MV-4-11 (cell line): ENCODE measurements at regions not wholly inside any gene's neighbourhood (a gene's known extent, or its start where the extent isn't known, plus 50 kb on each side); places are given as distances from the start of the nearest gene placed in this dataset.

Source experiments
- DNase-seq: peaks from one replicate; lab custom pipeline; 2025; lab: John Stamatoyannopoulos, UW

DNA sequence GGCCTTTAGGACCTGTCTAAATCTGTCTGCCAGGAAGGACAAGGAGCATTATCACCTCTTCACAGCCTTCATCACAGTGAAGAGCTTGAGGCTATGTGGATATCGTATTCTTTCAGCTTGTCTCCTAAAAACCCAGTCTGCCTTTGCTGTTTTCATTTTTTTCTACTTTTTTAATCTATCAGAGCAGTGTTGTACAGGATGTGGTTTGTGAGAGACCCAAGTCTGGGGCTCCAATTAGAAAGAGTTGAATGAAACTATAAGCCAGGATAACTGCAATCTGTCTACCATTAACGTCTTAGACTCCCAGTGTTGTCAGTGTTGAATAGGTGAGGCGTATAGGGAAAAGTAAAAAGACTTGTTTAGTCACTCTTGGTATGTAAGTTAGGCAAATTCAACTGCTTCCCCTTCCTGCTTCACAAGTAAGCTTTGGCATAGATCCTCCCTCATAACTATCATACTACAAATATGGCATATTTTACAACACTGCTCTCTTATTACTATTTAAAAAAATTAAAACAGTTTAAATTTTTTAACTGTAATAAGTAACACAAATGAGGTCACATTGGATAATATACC, 1225.8 kb upstream of the PRMT6 start:
- no peak for DNase-seq

DNA sequence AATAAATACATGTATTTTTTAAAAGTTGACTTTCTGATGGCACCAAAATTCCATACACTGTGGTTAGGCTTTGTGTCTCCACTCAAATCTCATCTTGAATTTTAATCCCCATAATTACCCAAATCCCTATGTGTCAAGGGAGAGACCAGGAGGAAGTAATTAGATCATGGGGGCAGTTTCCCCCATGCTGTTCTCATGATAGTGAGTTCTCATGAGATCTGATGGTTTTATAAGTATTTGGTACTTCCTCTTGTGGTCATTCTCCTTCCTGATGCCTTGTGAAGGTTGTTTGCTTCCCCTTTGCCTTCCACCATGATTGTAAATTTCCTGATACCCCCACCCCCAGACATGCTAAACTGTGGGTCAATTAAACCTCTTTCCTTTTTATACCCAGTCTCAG, 1218.4 kb upstream of the PRMT6 start:
- peak; percentile 20 for DNase-seq

DNA sequence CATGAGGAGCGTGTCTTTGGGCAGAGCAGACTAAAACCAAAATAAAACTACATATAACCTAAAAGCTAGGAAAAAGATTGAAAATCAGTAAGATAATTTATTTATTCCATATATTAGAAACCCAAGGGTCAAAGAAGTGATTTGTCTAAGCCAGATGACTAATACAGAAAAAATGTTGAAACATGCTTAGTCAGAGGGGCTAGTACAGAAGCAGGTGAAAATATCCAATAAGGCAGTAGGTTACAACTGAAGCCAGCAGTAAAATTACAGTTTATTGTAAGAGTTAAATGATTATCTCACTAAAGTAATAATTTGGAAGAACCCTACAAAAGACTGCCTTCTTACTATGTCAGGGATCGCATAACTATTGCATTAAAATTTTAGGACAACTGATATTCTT, 1190.9 kb upstream of the PRMT6 start:
- DNase-seq: no peak

DNA sequence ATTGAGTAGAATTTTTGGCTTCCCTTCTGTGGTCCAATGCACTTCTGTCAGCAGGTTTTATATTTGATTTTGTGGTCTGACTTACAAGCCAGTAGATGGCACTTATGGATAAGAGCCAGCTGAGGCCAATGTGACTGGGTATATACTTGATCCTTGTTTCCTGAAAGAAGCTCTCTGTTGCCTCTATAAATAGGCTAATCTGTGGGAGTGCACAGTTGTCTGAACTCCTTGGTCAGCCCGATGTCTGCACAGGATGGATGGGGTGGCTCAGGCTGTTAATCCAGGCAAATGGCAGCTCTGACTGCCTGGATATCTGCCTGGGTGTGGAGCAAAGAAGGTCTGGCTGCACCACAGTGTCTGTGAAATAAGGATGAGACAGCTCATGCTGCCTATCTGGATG, 1183.7 kb upstream of the PRMT6 start:
- DNase-seq: no peak

DNA sequence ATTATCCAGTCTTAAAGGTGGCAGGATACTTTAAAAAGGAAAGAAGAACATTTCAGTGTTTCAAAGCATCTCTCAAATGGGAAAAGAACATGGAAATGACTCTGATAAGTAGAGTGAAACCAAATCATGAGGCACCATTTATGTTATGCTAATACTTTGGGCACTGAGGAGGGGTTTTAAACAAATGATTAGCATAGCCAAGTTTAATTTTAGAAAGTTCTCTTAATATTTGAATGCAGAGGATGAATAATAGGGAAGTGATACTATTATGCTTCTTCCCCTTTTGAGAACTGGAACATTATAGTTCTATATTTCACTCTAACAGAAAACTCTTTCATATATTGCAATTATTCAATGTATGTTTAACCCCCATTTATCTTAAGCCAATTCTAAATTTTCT, 1181.9 kb upstream of the PRMT6 start:
- DNase-seq: no peak

DNA sequence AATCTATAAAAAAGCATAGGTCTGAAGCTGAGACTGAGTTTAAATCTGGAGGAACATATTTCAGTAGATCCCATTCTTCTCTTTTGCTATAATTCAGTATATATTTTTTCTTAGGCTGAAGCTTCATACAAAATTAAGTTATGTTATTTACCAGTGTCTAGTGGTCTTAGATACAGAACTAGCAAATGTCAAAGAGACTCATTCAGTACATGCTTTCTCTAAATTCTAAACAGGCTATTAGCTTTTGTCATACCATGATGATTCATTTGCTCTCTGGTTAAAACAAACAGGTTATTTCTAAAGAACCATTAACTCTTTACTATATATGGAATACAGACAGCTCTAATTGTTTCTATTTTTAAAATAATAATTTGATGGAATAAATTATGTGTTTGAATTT, 1170.2 kb upstream of the PRMT6 start:
- no peak for DNase-seq

DNA sequence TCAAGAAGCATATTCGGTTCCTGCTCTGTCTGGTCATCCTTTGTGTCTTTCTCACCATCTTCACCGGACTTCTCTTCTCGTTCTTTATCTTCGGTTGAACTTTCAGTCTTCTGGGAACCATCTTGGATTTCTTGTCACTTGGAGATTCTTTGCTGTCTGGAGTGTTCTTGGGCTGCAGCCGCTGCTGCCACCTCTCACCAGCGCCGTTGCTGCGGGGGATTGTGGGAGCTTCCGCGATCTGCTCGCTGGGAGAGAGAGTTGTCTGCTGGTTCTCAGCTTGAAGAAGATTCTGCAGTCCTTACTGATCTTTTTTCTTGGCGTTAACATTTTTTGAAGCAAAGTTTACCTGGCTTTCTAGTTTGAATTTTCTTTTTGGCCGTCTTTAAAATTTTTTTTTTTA, 1165.2 kb upstream of the PRMT6 start:
- no peak for DNase-seq

DNA sequence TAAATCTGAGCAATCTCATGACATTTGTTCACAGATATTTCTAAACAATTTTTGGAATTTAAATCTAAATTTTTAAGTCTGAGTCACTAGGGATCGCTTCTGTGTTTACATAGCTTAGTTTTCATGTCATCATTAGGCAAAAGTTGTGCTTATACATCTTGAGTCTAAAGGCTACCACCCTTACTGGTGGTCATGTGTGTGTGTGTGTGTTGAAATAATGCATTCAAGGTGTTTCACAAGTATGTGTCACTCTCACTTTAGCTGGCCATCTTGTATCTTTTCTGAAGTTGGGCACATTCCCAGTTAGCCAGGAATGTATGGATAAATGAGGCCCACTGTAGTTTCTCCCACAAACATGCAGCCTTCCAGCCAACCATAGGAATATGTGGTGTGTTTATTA, 1162.5 kb upstream of the PRMT6 start:
- DNase-seq: no peak

DNA sequence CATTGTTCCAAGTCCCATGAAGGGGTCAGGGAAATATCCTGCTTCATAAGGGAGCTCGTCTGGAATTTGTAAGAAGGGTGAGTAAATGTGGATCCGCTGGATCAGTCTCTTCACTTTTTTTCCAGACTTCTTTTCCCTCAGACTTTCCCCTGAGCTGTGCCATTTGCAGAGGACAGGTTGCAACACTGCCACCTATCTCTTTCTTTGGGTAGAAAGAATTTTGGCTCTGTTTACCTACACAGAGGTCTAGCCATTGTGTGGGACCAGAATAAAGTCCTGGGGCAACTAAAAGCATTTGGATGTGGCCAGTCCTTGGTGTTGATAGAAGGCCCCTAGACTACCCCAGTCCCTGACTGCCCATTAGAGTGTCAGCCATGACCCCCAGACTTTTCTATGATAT, 1146.7 kb upstream of the PRMT6 start:
- no peak for DNase-seq

DNA sequence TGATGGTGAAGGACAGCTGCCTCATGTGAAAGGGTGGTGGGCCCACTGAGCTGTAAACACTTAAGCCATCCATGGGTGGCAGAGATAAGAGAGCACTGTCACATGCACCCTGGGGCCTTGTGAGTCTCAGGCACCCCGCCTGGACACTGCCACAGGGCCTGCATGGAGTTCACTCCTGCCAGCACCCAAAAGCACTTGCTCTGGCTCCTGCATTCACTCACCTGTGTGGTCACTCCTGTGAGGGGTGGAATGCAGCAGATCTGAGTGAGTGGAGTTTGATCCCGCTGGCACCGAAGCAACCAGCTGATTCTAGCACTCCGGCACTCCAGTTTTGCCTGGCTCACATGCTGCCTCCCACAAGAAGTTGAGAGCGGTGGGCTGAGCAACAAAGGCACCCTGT, 1142.1 kb upstream of the PRMT6 start:
- no peak for DNase-seq

DNA sequence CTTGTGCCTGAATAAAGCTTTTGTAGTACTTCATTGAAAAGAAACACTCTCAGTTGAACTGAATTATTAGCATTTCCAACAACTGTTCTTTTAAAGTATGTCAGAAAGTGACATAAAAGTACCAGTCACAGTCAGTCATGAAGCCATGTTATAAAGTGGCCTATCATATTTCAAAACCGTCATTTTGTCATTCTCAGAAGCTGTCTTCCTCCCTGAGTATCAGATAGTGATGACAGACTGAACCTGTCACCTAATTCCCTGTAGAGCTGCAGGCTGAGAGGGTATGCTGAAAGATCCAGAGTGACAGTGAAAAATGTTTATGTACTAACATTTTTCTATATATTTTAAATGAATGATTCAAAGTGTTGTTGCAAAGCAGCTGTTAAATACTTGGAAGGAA, 1121.7 kb upstream of the PRMT6 start:
- no peak for DNase-seq

DNA sequence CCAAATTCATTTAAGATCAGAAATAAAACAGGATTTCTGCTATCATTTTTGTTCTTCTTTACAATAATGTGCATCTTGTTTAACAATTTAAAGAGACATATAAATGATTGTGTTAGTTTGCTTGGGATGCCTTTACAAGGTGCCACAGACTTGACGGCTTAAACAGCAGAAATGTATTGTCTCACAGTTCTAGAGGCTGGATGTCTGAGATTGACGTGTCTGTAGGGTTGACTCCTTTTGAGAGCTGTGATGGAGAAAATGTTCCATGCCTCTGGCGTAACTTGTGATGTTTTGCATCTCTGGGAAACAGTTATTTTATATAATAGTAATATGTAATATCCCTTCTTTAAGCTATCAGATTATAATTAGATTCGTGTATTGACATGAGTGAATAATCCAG, 1091.6 kb upstream of the PRMT6 start:
- no peak for DNase-seq

DNA sequence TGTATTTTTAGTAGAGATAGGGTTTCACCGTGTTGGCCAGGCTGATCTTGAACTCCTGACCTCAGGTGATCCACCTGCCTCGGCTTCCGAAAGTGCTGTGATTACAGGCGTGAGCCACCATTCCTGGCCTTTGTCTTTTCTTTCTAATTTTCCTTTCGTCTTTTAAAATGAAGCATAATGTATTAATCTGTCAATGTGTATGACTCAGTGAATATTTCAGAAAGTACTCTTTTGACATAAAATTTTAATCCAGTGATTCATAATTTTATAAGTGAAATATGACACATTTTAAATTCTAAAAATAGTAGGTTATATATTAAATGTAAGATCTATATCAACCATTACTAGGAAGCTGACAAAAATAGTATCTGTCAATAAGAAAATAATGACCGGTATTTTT, 1059.0 kb upstream of the PRMT6 start:
- no peak for DNase-seq

DNA sequence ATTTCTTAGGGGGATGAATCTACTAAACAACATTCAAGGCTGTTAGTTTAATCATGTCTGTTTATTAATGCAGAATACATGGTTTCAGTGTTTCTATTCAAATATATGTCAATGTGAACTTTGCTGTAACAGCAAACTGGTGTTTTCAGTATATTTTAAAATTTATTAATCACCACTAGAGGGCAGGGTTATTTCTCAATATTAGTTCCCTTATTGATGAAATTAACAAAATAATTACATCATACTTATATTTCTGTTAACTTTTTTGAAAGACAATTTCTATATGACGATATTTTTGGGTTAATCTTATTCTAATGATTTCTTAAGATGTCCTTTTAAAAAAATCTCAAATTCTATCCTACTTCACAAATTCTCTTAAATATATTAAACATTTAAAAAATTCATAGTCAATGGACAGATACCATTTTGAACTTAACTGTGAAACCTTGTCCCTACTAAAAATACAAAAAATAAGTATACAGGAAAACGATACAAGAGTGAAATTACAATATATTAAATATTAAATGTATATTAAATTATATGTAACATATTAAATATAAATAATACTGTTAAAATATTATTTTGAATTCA, 1034.1 kb upstream of the PRMT6 start:
- no peak for DNase-seq

DNA sequence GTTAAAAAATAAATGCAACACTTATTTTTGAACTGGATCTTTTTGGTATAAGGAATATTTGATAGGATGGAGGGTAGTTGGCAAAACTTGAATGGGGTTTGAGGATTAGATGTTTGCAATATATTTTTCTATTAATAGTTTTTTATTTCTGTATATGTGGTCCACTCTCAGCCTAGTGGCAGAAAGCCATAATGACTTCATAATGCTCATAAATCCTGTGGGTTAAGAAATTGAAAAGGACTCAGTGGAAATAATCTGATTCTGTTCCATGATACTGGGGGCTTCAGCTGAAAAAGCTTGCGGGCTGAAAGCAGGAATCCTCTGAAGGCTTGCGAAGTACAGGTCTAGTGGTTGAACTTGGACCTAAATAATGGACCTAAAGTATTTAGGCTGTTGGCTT, 1028.6 kb upstream of the PRMT6 start:
- no peak for DNase-seq

DNA sequence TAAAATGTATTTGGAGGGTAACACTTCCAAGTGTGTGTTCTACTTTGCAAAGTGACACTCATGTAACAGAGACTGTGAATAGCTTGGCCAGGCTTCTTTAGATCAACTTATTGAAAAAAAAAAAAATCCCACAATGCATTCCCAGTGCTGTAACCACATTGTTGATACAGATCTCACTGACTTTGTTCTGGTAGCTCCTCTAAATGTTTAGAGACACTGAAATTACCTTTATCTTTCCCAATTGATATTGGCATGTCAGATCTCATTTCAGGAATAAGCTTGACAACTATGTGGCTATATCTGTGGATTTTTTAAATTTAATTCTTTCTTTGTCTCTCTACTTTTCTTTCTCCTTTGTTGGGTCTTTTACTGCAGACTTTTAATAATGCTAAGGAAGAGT, 1018.9 kb upstream of the PRMT6 start:
- DNase-seq: no peak

DNA sequence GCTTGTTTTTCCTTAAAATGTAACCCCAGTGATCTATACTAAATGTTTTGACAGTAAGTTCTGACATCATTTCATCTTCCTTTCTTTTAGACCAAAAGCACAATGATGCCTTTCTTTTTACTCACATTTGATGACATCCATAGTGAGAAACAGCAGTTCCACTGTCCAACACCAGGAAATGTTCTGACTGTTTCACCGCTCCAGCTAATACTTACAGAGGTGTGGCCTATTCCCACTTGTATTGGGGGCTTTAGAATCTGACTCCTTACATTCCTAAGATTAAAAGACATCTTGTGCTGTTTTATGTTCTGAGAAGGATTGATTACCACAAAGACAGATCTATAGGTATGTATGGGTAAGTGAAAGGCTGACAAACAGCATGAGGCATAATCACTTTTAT, 1018.2 kb upstream of the PRMT6 start:
- no peak for DNase-seq

DNA sequence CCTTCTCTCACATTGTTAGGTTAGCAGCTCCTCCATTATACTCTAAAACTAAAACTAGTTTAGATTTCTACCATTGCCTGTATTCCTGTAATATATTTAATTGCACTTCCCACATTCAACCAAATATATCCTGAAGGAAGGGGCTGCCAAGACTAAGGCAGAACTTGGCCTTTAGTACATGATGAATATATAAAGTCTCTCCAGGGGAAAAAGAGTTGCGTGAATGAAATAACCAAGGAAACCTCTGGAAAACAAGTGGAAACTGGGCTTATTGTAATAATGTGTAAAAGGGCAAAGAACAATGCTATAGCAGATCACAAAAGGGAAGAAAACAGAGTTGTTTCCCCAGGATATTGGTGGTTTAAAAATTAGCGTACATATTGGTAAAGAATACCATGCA, 1012.5 kb upstream of the PRMT6 start:
- DNase-seq: no peak

DNA sequence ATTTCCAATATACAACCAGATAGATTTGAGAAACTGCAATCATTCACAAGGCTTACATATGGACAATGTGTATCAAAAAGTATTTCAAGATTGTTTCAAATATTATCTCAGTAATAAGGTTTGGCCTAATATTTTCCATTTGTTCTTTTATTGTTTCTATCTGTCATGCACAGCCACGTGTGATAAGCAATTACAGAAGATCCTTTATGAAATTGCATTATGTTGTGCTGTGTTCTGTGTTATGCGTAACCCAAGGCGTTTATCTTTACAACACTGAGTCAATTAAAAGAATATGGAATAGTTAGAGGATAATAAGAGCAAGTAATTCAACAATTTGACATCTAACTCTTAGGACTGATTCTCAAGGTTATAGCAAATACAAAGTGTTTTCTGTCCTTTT, 1009.3 kb upstream of the PRMT6 start:
- no peak for DNase-seq

DNA sequence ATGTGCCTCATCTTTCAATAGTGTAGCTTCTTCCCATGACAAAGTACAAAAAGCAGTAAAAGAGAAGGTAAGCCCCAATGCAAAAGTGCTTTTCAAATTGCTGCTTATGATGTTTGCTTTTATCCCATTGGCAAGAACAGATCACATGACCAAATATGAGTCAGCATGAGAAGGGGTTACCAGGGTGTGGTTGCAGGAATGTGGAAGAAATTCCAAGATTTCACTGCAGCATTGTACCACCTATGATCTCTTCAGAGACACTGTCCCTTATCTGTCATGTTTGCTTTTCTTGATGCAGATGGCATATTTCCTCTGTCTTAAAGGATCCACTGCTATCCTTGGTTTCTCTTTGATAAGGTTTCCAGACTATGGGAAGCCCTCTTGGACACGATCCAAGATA, 1006.9 kb upstream of the PRMT6 start:
- no peak for DNase-seq

DNA sequence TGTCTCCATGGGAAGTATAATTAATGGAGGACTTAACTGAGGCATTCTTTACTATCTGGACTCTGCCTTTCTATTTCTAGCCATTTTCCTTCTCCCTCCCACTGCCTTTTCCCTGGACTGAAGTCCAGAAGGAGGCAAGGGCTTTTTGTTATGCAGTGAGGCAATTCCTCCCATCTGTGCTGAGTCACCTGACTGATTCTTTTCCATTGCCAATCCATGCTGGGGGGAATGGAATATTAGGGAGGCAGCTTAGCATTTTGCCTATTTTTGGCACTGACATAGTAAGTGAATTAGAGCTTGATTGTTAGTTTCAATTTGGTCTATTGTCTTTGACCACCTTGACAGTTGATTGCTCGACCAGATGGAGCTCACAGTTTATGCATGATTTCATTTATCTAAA, 1000.6 kb upstream of the PRMT6 start:
- no peak for DNase-seq

DNA sequence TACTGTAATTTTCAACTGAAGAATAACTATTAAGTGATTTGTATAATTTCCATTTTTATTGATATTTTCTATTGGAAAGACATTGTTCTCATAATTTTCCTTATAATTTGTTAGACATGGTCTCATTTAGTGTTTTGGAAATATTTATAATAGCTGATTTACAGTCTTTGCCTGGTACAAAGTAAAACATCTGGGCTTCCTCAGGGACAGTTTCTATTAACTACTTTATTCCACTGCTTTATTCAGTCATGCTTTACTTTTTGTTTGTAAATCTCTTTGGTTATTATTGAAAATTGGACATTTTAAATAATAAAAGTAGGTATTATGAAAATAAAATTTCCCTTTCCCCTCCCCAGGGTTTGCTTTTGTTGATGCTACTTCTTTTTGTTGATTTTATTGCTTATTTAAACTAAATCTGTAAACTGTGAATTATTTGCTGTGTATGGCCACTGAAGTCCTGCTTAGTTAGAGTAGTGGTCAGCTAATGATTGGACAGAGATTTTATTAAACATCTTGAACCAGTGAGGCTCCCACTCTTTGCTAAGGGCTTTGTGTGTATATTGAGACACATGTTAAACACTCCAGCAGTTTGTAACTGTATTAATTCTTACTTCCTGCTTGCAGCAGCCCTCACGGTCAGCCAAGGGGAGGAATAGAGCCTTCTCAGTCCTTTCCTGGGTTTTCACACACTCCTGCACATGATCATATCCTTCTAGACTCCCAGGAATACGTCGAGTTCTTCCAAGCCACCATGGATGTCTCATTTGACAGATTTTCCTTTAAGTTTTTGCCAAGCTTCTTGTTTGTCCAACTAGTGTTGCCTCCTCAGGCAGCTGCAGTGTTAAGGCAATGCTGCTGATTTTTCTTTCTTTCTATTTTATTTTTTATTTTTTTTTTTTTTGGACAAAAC, 994.6 kb upstream of the PRMT6 start:
- no peak for DNase-seq

DNA sequence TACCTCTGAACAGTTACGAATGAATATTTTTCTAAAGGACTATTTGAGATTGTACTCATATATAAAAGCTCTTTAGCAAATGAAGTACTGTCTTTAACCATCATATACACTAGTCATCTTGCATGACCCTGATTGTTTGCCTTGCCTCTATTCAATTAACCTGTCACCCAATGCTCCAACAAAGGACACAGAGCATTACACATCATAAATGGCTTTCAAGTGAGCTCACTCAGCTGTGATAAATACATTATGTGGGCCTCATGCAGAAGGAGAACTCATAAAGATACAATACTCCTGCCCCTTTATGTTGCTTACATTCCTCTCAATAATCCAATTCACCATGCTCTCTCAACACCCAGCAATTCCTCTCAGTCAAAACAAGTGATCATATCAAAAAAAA, 993.0 kb upstream of the PRMT6 start:
- DNase-seq: no peak
